HG02759 (cell line): ENCODE measurements at regions not wholly inside any gene's neighbourhood (a gene's known extent, or its start where the extent isn't known, plus 50 kb on each side); places are given as distances from the start of the nearest gene placed in this dataset.

ENCODE experiments used
- ATAC-seq: cut with Tn5 transposase; IDR thresholded peaks from one replicate; pipeline ENCODE4 v1.9.1; 2021; ENCODE audit warnings: mild to moderate bottlenecking, moderate library complexity; ENCODE audit not compliant: unreplicated experiment

GRCh38 chr3:76859596-76859995, 180.3 kb upstream of the ROBO2 start:
- ATAC-seq = no peak

GRCh38 chr3:76864355-76864754, 175.5 kb upstream of the ROBO2 start:
- no peak for ATAC-seq

DNA sequence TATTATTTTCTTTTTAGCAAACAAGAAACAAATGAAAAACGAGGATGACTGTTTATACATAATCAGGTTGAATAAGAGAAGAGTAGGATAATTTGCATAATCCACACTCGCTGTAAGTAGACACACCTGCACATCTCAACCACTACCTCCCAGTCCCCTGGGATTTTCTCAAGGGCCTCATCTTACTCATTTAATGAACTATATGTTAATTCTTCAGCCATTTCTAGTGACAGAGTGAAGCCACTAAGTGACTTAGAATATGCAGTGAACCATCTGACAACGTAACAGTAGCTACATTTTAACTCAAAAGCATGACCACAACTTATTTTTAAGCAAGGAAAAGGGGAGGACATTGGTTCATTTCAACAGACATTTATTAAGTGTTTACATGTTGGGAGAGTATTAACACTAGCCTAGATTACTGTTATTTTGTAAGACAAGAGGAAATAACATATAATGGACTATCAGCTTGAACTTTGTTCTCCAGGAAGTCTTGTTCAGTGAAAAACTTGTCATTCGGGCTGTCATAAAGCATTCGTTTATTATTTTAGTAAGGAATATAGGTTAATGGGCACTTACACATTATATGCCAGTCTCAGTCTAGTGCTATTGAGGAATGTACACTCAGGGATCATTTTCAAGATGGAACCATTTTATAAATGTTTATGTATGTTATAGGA, 173.0 kb upstream of the ROBO2 start:
- peak; percentile 84 for ATAC-seq

GRCh38 chr3:76869726-76870384, 170.0 kb upstream of the ROBO2 start:
- ATAC-seq = no peak

- ATAC-seq = no peak
Measured at GRCh38 chr3:76871655-76872054, 168.2 kb upstream of the ROBO2 start.

DNA sequence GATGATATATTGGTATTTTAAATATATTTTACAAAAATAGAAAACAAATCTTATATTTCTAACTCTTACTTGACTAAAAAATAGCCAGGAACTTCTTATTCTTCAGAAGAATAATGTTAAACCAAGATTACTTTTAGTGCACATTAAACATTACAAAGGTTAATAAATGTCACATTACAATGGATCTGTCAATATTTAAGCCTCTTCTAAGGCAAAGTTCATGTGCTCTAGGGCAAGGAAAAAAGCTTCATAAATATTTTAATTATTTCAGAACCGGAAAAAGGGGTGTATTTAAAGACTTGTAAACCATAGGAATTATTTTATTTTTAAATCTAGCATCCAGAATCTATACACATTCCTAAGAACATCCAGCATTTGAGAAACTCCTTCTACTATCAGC, 166.9 kb upstream of the ROBO2 start:
- no peak for ATAC-seq

DNA sequence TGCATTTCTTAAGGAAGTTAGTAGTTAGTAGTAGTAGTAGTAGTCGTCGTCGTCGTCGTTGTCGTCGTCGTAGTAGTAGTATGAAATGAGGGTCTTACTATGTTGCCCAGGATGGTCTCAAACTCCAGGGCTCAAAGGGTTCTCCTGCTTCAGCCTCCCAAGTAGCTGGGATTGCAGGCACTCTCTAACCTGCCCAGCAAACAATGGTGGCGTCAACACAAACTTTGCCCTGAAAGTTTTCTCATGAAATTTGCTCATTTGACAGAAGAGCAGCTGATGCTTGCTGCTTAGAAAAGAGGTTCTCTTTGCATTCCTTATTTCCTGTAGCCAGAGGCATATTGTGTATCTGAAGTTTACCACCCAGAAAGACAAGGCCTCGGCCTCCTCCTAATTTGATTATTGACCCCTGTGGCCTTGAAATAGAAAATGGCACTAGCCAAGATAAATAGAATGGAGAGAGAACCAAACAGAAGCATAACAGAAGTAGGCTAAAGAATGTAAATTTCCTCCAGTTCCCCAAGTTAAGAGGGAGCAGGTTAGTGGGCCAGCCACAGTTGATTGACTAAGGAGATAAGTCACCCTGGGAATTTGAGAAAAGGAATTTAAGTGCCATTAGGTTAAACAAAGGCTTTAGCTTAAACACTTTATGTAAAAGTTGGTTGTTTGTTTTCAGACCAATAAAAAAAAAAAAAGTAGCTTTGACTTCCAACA, 166.2 kb upstream of the ROBO2 start:
- no peak for ATAC-seq

GRCh38 chr3:76879959-76880358, 159.9 kb upstream of the ROBO2 start:
- ATAC-seq = no peak

DNA sequence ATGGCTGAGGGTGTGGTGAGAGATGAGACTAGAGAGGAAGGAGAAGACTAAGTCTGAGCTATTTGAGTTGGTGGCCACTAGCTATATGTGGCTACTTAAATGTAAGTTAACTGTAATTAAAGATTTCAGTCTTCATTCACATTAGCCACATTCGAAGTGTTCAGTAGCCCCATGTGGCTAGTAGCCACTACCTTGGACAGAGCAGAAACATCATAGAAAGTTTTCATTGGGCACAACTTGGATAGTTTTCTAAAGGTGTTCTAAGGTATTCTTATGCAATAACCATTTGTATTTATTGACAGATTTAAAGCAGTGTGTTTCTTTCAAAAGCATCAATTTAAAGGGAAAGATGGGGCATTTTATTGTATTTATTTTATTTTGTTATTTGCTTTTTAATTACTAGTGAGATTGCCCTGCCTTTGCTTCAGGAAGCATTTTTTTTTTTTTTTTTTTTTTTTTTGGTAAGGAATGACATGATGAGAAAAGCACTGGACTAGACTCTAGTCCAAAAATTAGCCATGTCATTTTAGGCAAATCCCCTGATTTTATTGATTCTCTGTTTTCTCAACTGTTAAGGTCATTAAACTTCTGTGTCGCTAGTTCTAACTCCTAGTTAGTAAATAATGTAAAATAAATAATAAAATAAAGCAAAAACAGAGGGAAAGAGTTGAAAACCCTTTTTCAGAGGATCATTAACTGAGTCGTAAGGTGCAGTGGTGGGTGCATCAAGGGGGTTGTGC, 153.0 kb upstream of the ROBO2 start:
- ATAC-seq = no peak

- no peak for ATAC-seq
Measured at GRCh38 chr3:76888856-76889255, 151.0 kb upstream of the ROBO2 start.

DNA sequence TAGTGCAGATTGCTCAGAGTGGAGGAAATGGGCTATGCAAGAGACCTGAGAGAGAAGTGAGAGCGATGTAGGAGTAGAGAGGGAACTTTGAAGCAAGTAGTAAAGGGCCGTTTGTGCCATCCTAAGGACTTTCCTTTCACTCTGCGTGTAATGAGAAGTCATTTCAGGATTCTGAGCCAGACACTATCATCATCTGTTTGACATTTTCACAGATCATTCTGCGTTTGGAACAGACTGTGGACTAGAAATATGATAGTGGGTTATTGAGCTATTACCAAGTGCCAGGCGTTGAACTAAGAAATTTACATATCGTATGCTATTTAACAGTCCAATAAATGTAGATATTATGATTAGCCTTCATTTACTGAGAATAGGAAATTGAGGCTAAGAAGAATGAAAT, 150.0 kb upstream of the ROBO2 start:
- no peak for ATAC-seq

- no peak for ATAC-seq
Measured at GRCh38 chr3:76897076-76897475, 142.8 kb upstream of the ROBO2 start.

DNA sequence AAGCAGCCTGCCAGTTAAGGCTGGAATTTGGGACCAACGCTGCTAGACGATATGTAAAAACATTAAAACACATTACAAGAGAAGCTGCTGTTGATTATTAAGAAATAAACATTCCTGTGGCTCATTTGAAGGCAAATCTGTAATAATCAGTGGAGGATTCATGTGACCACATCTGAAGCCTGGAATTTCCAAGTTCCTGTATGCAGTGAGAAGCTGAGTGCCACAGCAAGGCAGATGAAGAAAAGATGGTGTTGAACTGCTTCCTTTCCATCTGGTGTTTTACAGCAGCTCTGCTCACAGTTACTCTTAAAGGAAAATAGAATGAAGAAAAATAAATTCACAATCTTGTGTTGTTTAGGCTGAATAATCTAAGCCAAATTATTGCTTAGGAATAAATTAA, 139.3 kb upstream of the ROBO2 start:
- no peak for ATAC-seq

GRCh38 chr3:76908156-76908555, 131.7 kb upstream of the ROBO2 start:
- ATAC-seq = no peak

GRCh38 chr3:76912841-76913383, 127.0 kb upstream of the ROBO2 start:
- no peak for ATAC-seq

DNA sequence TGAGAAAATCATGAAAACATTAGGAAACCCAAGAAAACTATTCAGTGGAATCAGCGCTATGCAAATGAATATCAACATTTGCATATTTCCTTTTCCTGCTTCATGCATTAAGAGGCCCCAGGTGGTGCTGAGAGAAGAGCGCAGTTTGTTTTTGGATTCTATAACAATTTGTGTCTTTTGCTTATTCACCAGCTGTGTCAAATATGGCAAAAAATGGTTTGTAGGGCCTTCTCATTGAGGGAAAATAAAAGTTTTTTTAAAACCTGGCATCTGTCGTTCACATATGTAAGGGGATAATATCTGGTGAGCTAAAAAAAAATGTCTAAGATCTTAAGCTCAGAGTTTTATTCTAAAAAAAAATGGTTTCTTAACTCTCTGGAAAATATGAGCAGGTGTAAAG, 122.5 kb upstream of the ROBO2 start:
- ATAC-seq = no peak

DNA sequence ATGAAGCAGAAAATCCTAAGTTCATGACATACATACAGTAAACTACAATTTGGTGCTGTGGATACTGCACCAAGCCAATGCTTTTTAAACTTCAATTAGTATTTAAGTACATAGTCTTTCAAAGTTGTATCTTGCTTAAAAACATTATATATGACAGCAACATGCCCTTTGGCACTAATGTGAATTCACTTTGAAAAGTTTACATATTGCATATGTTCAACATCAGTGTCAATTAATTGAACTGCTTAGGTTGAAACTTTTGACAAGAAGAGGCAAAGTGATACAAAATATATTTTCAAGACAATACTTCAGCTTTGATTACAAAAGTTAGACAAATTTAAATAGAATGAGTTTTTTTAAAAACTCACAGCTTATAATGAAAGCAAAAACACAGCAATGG, 119.4 kb upstream of the ROBO2 start:
- ATAC-seq = no peak

DNA sequence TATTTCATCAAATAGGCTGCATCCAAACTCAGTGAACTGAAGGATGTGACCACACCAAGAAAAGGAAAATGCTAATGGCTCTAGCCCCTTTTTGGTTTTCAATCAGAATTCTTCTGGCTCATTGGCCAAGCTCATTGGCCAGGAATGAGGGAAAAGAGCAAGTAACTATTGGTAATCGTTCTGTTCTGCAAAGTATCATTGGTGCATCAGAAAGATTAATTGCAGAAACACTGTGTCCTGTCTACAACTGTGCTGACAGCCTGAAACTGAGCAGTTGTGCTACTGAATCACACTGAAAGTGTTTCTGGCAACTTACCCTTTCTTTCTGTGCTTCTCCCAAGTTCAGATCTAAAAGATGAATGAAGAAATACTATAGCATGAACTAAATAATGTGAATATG, 116.4 kb upstream of the ROBO2 start:
- ATAC-seq = no peak

- ATAC-seq = no peak
Measured at GRCh38 chr3:76930712-76931111, 109.2 kb upstream of the ROBO2 start.

- no peak for ATAC-seq
Measured at GRCh38 chr3:76933245-76933644, 106.7 kb upstream of the ROBO2 start.

DNA sequence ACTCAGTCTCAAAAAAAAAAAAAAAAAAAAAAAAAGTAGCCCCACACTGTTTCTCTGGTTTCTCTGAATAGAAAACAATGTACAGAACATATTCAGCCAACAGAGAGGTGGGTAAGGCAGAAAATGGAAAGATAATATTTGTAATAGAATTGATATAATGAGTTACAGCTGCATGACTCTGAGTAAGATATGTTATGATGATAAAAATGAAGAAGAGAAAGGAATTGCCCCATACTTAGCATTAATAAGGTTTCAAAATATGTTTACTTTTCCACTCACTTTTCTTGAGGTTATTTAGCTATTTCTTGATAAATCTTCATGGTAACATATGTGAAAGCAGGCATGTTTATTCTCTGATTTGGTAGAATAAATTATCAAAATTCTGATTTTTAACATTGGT, 100.9 kb upstream of the ROBO2 start:
- no peak for ATAC-seq
